CD14-positive monocyte (primary cell): ENCODE measurements at regions not wholly inside any gene's neighbourhood (a gene's known extent, or its start where the extent isn't known, plus 50 kb on each side); places are given as distances from the start of the nearest gene placed in this dataset.

ENCODE experiments used
- DNase-seq, 3 donors: peaks; one replicate each; pipeline ENCODE4 v3.0.0-alpha.2; 2011 to 2022
- H2AFZ ChIP-seq: 2 replicates; pipeline ENCODE4 v1.6.0; 2012; ENCODE audit warnings: mild to moderate bottlenecking, low read depth, low read length, inconsistent platforms; ENCODE audit not compliant: insufficient read depth, poor library complexity, severe bottlenecking
- H3K27ac ChIP-seq, 2 donors: 1 replicate in 1 of 2; 2 replicates in 1 of 2; pipeline ENCODE4 v1.5.1; 2012 to 2013; ENCODE audit warnings: low read length in 2 of 2, control low read depth in 1 of 2, inconsistent platforms in 1 of 2, low read depth in 1 of 2, mild to moderate bottlenecking in 1 of 2
- H3K27me3 ChIP-seq, 2 donors: one replicate each; pipeline versions ENCODE4 v1.6.0 to v1.6.1; 2011 to 2013; ENCODE audit warnings: low read length in 2 of 2; ENCODE audit not compliant: control insufficient read depth in 2 of 2, insufficient read depth in 2 of 2
- H3K36me3 ChIP-seq, 2 donors: replicated peaks in 1 of 2; 1 replicate in 1 of 2; 2 replicates in 1 of 2; pipeline versions ENCODE4 v1.5.1 to v1.6.1; 2012 to 2013; ENCODE audit warnings: low read length in 2 of 2, control low read depth in 1 of 2, inconsistent platforms in 1 of 2, mild to moderate bottlenecking in 1 of 2; ENCODE audit not compliant: insufficient read depth in 2 of 2, control insufficient read depth in 1 of 2
- H3K4me1 ChIP-seq, 2 donors: 1 replicate in 1 of 2; 2 replicates in 1 of 2; pipeline versions ENCODE4 v1.5.1 to v1.6.1; 2012 to 2013; ENCODE audit warnings: low read length in 2 of 2, control low read depth in 1 of 2, inconsistent platforms in 1 of 2, mild to moderate bottlenecking in 1 of 2, moderate library complexity in 1 of 2; ENCODE audit not compliant: insufficient read depth in 2 of 2, control insufficient read depth in 1 of 2
- H3K4me2 ChIP-seq: replicated peaks from 2 replicates; pipeline ENCODE3; 2012; ENCODE audit warnings: low read length, moderate library complexity, mild to moderate bottlenecking; ENCODE audit not compliant: poor library complexity, severe bottlenecking; ENCODE audit errors: extremely low read depth
- H3K4me3 ChIP-seq, 3 experiments: fragments of 200-600 bp in 1 of 3; sonication (generic) in 1 of 3; replicated peaks in 1 of 3; 1 replicate in 2 of 3; 2 replicates in 1 of 3; pipeline ENCODE4 v1.5.1; 2011 to 2013; ENCODE audit warnings: low read length in 3 of 3, mild to moderate bottlenecking in 3 of 3, control low read depth in 2 of 3, low read depth in 2 of 3, inconsistent platforms in 1 of 3, moderate library complexity in 1 of 3
- H3K79me2 ChIP-seq: 2 replicates; pipeline ENCODE4 v1.6.0; 2012; ENCODE audit warnings: mild to moderate bottlenecking, control low read depth, inconsistent platforms, low read length, moderate library complexity; ENCODE audit not compliant: insufficient read depth
- H3K9ac ChIP-seq: 2 replicates; pipeline ENCODE4 v1.6.0; 2017; ENCODE audit warnings: low read length, mild to moderate bottlenecking; ENCODE audit not compliant: insufficient read depth, poor library complexity, severe bottlenecking
- H3K9me3 ChIP-seq, 2 donors: replicated peaks in 1 of 2; 1 replicate in 1 of 2; 2 replicates in 1 of 2; pipeline versions ENCODE4 v1.5.1 to v1.6.1; 2012 to 2013; ENCODE audit warnings: low read length in 2 of 2, control low read depth in 1 of 2; ENCODE audit not compliant: control insufficient read depth in 1 of 2, insufficient read depth in 1 of 2
- H4K20me1 ChIP-seq: 2 replicates; pipeline ENCODE4 v1.6.0; 2012; ENCODE audit warnings: mild to moderate bottlenecking, low read length, control low read depth, moderate library complexity; ENCODE audit not compliant: insufficient read depth
- H3K27ac Mint-ChIP-seq, 7 donors: one replicate each; pipeline ENCODE4 v1.8.0; 2020; ENCODE audit warnings: mild to moderate bottlenecking in 7 of 7, mixed read lengths in 7 of 7, moderate library complexity in 6 of 7, inconsistent platforms in 2 of 7
- H3K27me3 Mint-ChIP-seq, 3 donors: one replicate each; pipeline ENCODE4 v1.8.0; 2021 to 2022; ENCODE audit warnings: low read depth in 3 of 3, mild to moderate bottlenecking in 3 of 3, mixed read lengths in 3 of 3, moderate library complexity in 3 of 3, inconsistent platforms in 1 of 3
- H3K36me3 Mint-ChIP-seq, 2 donors: one replicate each; pipeline ENCODE4 v1.8.0; 2020; ENCODE audit warnings: mixed read lengths in 2 of 2, inconsistent platforms in 1 of 2, mild to moderate bottlenecking in 1 of 2
- H3K4me1 Mint-ChIP-seq: one replicate; pipeline ENCODE4 v1.8.0; 2020; ENCODE audit warnings: mild to moderate bottlenecking, mixed read lengths
- H3K4me3 Mint-ChIP-seq, 2 donors: one replicate each; pipeline ENCODE4 v1.8.0; 2020; ENCODE audit warnings: mild to moderate bottlenecking in 2 of 2, mixed read lengths in 2 of 2, moderate library complexity in 1 of 2
- H3K9me3 Mint-ChIP-seq, 7 donors: one replicate each; pipeline ENCODE4 v1.8.0; 2020 to 2022; ENCODE audit warnings: mixed read lengths in 7 of 7, mild to moderate bottlenecking in 6 of 7, moderate library complexity in 6 of 7, inconsistent platforms in 2 of 7
- WGBS: methylation state at CpG from one replicate; pipeline ENCODE4 v1.1.5; 2013; ENCODE audit warnings: missing lambda C conversion rate; ENCODE audit not compliant: insufficient coverage; 5-methylcytosine and 5-hydroxymethylcytosine counted together
- intact Hi-C, 2 donors: fragments of 100-400 bp; cut with micrococcal nuclease; formaldehyde crosslinking; loops; one replicate each; pipeline versions ENCODE4 v1.15.0 to v1.15.1; 2023
- TF ChIP-seq, protein P1 (sequence below): fragments of 200-600 bp; IDR thresholded peaks from one replicate; pipeline ENCODE4 v1.8.0; 2022; ENCODE audit warnings: antibody characterized with exemption, mild to moderate bottlenecking

DNA sequence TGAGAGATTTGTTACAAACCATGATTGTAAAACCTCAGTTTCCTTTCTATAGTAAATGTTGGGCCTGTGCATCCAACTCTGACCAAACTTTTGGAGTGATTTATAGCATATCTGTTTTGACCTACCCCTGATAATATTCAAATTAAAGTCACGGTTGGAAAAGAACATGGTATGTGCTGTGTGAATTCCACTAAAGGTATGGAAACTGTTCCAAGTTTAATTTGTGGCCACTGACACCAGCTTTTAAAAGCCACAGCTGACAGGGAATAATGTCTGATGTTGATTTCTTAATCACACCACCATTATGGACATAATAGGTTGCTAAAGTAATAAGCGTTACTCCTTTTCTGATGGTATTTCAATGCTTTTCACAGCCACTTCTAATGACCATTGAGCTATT is 1215.9 kb downstream of the CDH8 start:
- Mint-ChIP-seq H3K27me3 (no peaks in the 10 kb centered on the region), H3K9me3 (peaks cover 0 to 1% (median 0%) of the 10 kb centered on the region in 7 donors), H3K36me3 (no peaks in the 10 kb centered on the region), H3K4me1 (no peaks in the 10 kb centered on the region), H3K4me3 (no peak overlapping the region), H3K27ac (no peak overlapping the region)
- no CpG with 5 or more reads among the region's 2 CpGs for WGBS
- Histone ChIP-seq H3K79me2 (no peaks in the 10 kb centered on the region), H3K9ac (no peak overlapping the region), H3K27ac (no peak overlapping the region), H3K4me2 (no peak overlapping the region), H3K9me3 (no peaks in the 10 kb centered on the region), H4K20me1 (no peaks in the 10 kb centered on the region), H2AFZ (no peak overlapping the region), H3K36me3 (no peaks in the 10 kb centered on the region), H3K27me3 (no peaks in the 10 kb centered on the region), H3K4me3 (no peak overlapping the region), H3K4me1 (no peaks in the 10 kb centered on the region)
- TF ChIP-seq, protein P1, sequence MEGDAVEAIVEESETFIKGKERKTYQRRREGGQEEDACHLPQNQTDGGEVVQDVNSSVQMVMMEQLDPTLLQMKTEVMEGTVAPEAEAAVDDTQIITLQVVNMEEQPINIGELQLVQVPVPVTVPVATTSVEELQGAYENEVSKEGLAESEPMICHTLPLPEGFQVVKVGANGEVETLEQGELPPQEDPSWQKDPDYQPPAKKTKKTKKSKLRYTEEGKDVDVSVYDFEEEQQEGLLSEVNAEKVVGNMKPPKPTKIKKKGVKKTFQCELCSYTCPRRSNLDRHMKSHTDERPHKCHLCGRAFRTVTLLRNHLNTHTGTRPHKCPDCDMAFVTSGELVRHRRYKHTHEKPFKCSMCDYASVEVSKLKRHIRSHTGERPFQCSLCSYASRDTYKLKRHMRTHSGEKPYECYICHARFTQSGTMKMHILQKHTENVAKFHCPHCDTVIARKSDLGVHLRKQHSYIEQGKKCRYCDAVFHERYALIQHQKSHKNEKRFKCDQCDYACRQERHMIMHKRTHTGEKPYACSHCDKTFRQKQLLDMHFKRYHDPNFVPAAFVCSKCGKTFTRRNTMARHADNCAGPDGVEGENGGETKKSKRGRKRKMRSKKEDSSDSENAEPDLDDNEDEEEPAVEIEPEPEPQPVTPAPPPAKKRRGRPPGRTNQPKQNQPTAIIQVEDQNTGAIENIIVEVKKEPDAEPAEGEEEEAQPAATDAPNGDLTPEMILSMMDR, result no peak
- intact Hi-C loops, result no loop called here
- no peak for DNase-seq

DNA sequence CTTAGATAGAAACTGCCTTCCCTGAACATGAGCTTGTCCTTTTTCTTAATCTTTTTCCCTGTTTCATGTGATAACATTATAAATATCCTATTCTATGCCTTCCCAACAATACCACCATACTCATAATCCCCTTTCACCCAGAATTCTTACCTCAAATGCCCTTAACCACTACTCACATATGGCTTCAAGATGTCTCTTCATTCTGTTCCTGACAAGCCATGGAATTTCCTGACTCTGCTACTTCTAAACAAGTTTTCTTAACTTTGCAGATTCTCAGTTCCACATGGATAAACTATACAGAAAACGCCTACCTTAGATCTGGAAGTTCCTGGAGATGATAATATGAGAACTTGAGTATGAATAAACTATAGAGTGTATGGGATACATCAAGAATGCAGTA is 1217.8 kb downstream of the CDH8 start:
- no peaks in the 10 kb centered on the region for H3K36me3 Mint-ChIP-seq
- no peaks in the 10 kb centered on the region for H3K36me3 ChIP-seq
- intact Hi-C loops, result no loop called here
- no peak overlapping the region for H3K4me3 ChIP-seq
- H4K20me1 ChIP-seq, result no peaks in the 10 kb centered on the region
- no peak overlapping the region for H3K27ac Mint-ChIP-seq
- no peak overlapping the region for H3K4me3 Mint-ChIP-seq
- no CpG with 5 or more reads among the region's 1 CpG for WGBS
- DNase-seq, result no peak
- H3K4me1 ChIP-seq, result no peaks in the 10 kb centered on the region
- H3K27me3 Mint-ChIP-seq, result no peaks in the 10 kb centered on the region
- no peak overlapping the region for H2AFZ ChIP-seq
- no peaks in the 10 kb centered on the region for H3K27me3 ChIP-seq
- H3K79me2 ChIP-seq, result no peaks in the 10 kb centered on the region
- no peaks in the 10 kb centered on the region for H3K9me3 ChIP-seq
- H3K4me2 ChIP-seq, result no peak overlapping the region
- TF ChIP-seq, protein P1, result no peak
- no peak overlapping the region for H3K9ac ChIP-seq
- H3K27ac ChIP-seq, result no peak overlapping the region
- H3K9me3 Mint-ChIP-seq, result peaks cover 0 to 1% (median 0%) of the 10 kb centered on the region in 7 donors
- H3K4me1 Mint-ChIP-seq, result no peaks in the 10 kb centered on the region
